ENCODE measurements at regions not wholly inside any gene's neighbourhood (a gene's known extent, or its start where the extent isn't known, plus 50 kb on each side); places are given as distances from the start of the nearest gene placed in this dataset.

GRCh38 chr3:193974671-193975535 lies 161.0 kb upstream of the HES1 start:
- no peak for DNase-seq (ENCODE audit: low spot score)
- no peak for TF ChIP-seq CTCF (IDR thresholded peaks at IDR 0.05; ENCODE audit: extremely low read depth, insufficient read depth, missing control alignments)
- in situ Hi-C loops (cut with MboI; ENCODE audit: low pct_unique_long_range_greater_than_20kb, low sequenced_read_pairs, unreplicated experiment), result no loop called here

DNA sequence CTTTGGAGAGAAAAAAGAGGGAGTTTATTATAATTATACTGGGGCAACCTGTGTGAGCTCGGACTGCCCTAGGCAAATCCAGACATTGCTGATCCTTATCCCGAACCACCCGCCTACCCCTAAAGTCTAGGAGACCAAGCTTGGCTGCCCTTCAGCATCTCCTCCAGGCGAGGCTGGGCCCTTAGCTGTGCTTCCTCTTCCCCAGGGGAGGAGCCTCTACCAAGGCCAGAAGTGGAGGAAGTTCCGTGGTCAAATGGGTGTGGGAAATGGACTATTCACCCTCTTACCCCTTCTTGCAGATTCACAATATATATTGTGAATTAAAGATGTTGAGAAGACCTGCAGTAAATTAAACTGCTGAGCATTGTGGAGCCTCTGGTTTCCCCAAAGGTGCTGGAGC lies 158.3 kb upstream of the HES1 start:
- TF ChIP-seq CTCF (IDR thresholded peaks at IDR 0.05; ENCODE audit: extremely low read depth, insufficient read depth, missing control alignments), result no peak
- in situ Hi-C loops (cut with MboI; ENCODE audit: low pct_unique_long_range_greater_than_20kb, low sequenced_read_pairs, unreplicated experiment), result no loop called here

GRCh38 chr3:193978030-193978429 lies 157.9 kb upstream of the HES1 start:
- TF ChIP-seq CTCF (IDR thresholded peaks at IDR 0.05; ENCODE audit: extremely low read depth, insufficient read depth, missing control alignments), result no peak
- in situ Hi-C loops (cut with MboI; ENCODE audit: low pct_unique_long_range_greater_than_20kb, low sequenced_read_pairs, unreplicated experiment), result no loop called here
- no peak for DNase-seq (ENCODE audit: low spot score)

More for the DNA sequence above, 158.3 kb upstream of the HES1 start:
- no peak for DNase-seq (ENCODE audit: low spot score)

GRCh38 chr3:193978486-193978885 lies 157.5 kb upstream of the HES1 start:
- in situ Hi-C loops (cut with MboI; ENCODE audit: low pct_unique_long_range_greater_than_20kb, low sequenced_read_pairs, unreplicated experiment), result no loop called here
- no peak for DNase-seq (ENCODE audit: low spot score)
- TF ChIP-seq CTCF (IDR thresholded peaks at IDR 0.05; ENCODE audit: extremely low read depth, insufficient read depth, missing control alignments), result no peak

- in situ Hi-C loops (cut with MboI; ENCODE audit: low pct_unique_long_range_greater_than_20kb, low sequenced_read_pairs, unreplicated experiment), result no loop called here
- DNase-seq (ENCODE audit: low spot score), result no peak
- TF ChIP-seq CTCF (IDR thresholded peaks at IDR 0.05; ENCODE audit: extremely low read depth, insufficient read depth, missing control alignments), result no peak
Observed at GRCh38 chr3:193980326-193980725, 155.6 kb upstream of the HES1 start.

- in situ Hi-C loops (cut with MboI; ENCODE audit: low pct_unique_long_range_greater_than_20kb, low sequenced_read_pairs, unreplicated experiment), result no loop called here
- TF ChIP-seq CTCF (IDR thresholded peaks at IDR 0.05; ENCODE audit: extremely low read depth, insufficient read depth, missing control alignments), result no peak
- DNase-seq (ENCODE audit: low spot score), result no peak
Observed at GRCh38 chr3:193980905-193981304, 155.0 kb upstream of the HES1 start.

Data from GM13977 (cell line).